OCI-LY1 (cell line): ENCODE measurements at regions not wholly inside any gene's neighbourhood (a gene's known extent, or its start where the extent isn't known, plus 50 kb on each side); places are given as distances from the start of the nearest gene placed in this dataset.

Experiments used
- CTCF ChIP-seq: fragments of 200-600 bp; sonication (generic), shearing (Covaris generic); IDR thresholded peaks from 2 replicates; pipeline ENCODE4 v1.5.1; 2017; ENCODE audit warnings: mild to moderate bottlenecking, antibody characterized with exemption, low read length, moderate library complexity, mixed read lengths
- EZH2 ChIP-seq: fragments of 200-600 bp; sonication (generic), shearing (Covaris generic); IDR thresholded peaks from 2 replicates; pipeline ENCODE4 v1.8.0; 2017; ENCODE audit warnings: borderline replicate concordance, mixed run types, mild to moderate bottlenecking, antibody characterized with exemption, low read length, moderate library complexity, mixed read lengths

- TF ChIP-seq CTCF = no peak
- no peak for TF ChIP-seq EZH2
Observed at GRCh38 chr13:33535061-33535460, 249.5 kb upstream of the STARD13 start.
